BLaER1 (cell line): ENCODE measurements at regions not wholly inside any gene's neighbourhood (a gene's known extent, or its start where the extent isn't known, plus 50 kb on each side); places are given as distances from the start of the nearest gene placed in this dataset.
"Not testable (repeated sequence)": the region's sequence is repeated elsewhere in the genome, so short reads cannot be mapped to it uniquely, and the experiment has no call there.

ENCODE experiments used
- H3K27ac ChIP-seq: shearing (Covaris generic); formaldehyde crosslinking; 2 replicates; pipeline ENCODE4 v1.8.1; 2022
- H3K27me3 ChIP-seq: shearing (Covaris generic); formaldehyde crosslinking; 2 replicates; pipeline ENCODE4 v1.8.1; 2022
- H3K36me3 ChIP-seq: shearing (Covaris generic); formaldehyde crosslinking; 2 replicates; pipeline ENCODE4 v1.8.1; 2022
- H3K4me1 ChIP-seq: shearing (Covaris generic); formaldehyde crosslinking; 2 replicates; pipeline ENCODE4 v1.8.1; 2022
- H3K4me2 ChIP-seq: shearing (Covaris generic); formaldehyde crosslinking; 2 replicates; pipeline ENCODE4 v1.8.1; 2022
- H3K4me3 ChIP-seq: shearing (Covaris generic); formaldehyde crosslinking; 2 replicates; pipeline ENCODE4 v1.8.1; 2022
- H3K9ac ChIP-seq: shearing (Covaris generic); formaldehyde crosslinking; 2 replicates; pipeline ENCODE4 v1.8.1; 2022
- H3K9me3 ChIP-seq: shearing (Covaris generic); formaldehyde crosslinking; 2 replicates; pipeline ENCODE4 v1.8.1; 2022
- H4K20me1 ChIP-seq: shearing (Covaris generic); formaldehyde crosslinking; 2 replicates; pipeline ENCODE4 v1.8.1; 2022
- Cebpa-rat ChIP-seq: shearing (Covaris generic); IDR thresholded peaks from 2 replicates; pipeline ENCODE4 v1.8.1; 2022

GRCh38 chr21:15453261-15453660 lies 276.5 kb upstream of the USP25 start:
- Histone ChIP-seq H3K27ac (no peak overlapping the region), H3K4me3 (no peak overlapping the region), H3K4me2 (no peak overlapping the region), H4K20me1 (no peaks in the 10 kb centered on the region), H3K9me3 (peaks cover 38% of the 10 kb centered on the region), H3K9ac (no peak overlapping the region), H3K27me3 (no peaks in the 10 kb centered on the region), H3K36me3 (no peaks in the 10 kb centered on the region), H3K4me1 (no peaks in the 10 kb centered on the region)
- TF ChIP-seq Cebpa-rat = no peak

DNA sequence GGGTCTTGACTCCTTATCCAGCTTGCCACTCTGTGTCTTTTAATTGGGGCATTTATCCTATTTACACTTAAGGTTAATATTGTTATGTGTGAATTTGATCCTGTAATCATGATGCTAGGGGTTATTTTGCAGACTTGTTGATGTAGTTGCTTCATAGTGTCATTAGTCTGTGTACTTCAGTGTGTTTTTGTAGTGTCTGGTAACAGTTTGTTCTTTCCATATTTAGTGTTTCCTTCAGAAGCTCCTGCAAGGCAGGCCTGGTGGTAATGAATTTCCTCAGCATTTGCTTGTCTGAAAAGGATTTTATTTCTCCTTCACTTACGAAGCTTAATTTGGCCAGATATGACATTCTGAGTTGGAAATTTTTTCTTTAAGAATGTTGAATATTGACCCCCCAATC lies 276.0 kb upstream of the USP25 start:
- H3K4me3 ChIP-seq, H4K20me1 ChIP-seq, H3K27ac ChIP-seq, H3K36me3 ChIP-seq, H3K27me3 ChIP-seq, H3K4me1 ChIP-seq, H3K4me2 ChIP-seq, H3K9ac ChIP-seq: not testable (repeated sequence)
- H3K9me3 ChIP-seq = peaks cover 33% of the 10 kb centered on the region

DNA sequence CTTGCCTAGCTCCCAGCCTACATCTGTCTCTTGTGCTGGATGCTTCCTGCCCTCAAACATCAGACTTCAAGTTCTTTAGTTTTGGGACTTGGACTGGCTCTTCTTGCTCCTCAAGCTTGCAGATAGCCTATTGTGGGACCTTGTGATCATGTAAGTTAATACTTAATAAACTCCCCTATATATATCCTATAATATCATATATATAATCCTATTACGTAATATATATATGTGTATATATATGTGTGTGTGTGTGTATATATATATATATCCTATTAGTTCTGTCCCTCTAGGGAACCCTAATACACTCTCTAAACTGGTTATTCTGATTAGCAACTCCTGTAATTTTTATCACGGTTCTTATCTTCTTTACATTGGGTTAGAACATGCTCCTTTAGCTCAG lies 274.9 kb upstream of the USP25 start:
- H3K9me3 ChIP-seq = peaks cover 26% of the 10 kb centered on the region
- H3K36me3 ChIP-seq, H3K27ac ChIP-seq, H3K4me1 ChIP-seq, H3K4me3 ChIP-seq, H4K20me1 ChIP-seq, H3K9ac ChIP-seq, H3K4me2 ChIP-seq, H3K27me3 ChIP-seq: not testable (repeated sequence)

GRCh38 chr21:15455819-15456462 lies 273.8 kb upstream of the USP25 start:
- TF ChIP-seq Cebpa-rat = no peak
- Histone ChIP-seq H3K27me3 (no peaks in the 10 kb centered on the region), H3K4me3 (no peak overlapping the region), H3K4me2 (no peak overlapping the region), H3K9ac (no peak overlapping the region), H4K20me1 (no peaks in the 10 kb centered on the region), H3K4me1 (no peaks in the 10 kb centered on the region), H3K9me3 (peaks cover 20% of the 10 kb centered on the region), H3K27ac (no peak overlapping the region), H3K36me3 (no peaks in the 10 kb centered on the region)

GRCh38 chr21:15457965-15458364 lies 271.8 kb upstream of the USP25 start:
- Histone ChIP-seq H3K27ac (no peak overlapping the region), H3K36me3 (no peaks in the 10 kb centered on the region), H3K27me3 (no peaks in the 10 kb centered on the region), H4K20me1 (no peaks in the 10 kb centered on the region), H3K4me1 (no peaks in the 10 kb centered on the region), H3K9me3 (peaks cover 23% of the 10 kb centered on the region), H3K4me2 (no peak overlapping the region), H3K9ac (no peak overlapping the region), H3K4me3 (no peak overlapping the region)
- no peak for TF ChIP-seq Cebpa-rat

- Histone ChIP-seq H3K4me2 (no peak overlapping the region), H3K4me1 (peaks cover 7% of the 10 kb centered on the region), H3K9ac (no peak overlapping the region), H3K9me3 (peaks cover 33% of the 10 kb centered on the region), H3K36me3 (no peaks in the 10 kb centered on the region), H4K20me1 (no peaks in the 10 kb centered on the region), H3K27ac (no peak overlapping the region), H3K4me3 (no peak overlapping the region), H3K27me3 (no peaks in the 10 kb centered on the region)
- TF ChIP-seq Cebpa-rat = no peak
Observed at GRCh38 chr21:15462092-15462491, 267.7 kb upstream of the USP25 start.

DNA sequence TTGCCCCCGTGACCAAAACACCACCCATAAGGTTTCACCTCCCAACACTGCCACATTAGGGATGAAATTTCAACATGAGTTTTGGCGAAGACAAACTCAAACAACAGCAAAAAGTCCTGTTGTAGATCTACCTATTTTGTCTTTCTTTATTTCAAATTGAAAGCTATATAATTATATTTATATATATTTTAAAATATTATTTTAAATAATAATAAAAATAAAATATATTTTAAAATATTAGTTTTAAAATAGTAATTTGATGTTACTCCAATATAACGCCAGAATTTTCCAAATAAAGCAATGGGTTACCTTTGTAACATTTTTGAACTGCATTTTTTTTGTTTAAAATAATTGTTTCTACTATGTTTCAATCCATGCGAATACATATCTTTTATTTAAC lies 263.5 kb upstream of the USP25 start:
- no peaks in the 10 kb centered on the region for H4K20me1 ChIP-seq
- peak overlapping the region; percentile 43 for H3K4me2 ChIP-seq
- peaks cover 14% of the 10 kb centered on the region for H3K4me1 ChIP-seq
- H3K4me3 ChIP-seq = no peak overlapping the region
- no peak overlapping the region for H3K27ac ChIP-seq
- peaks cover 33% of the 10 kb centered on the region for H3K9me3 ChIP-seq
- no peak for TF ChIP-seq Cebpa-rat
- H3K27me3 ChIP-seq = no peaks in the 10 kb centered on the region
- H3K36me3 ChIP-seq = no peaks in the 10 kb centered on the region
- H3K9ac ChIP-seq = no peak overlapping the region

GRCh38 chr21:15468368-15468767 lies 261.4 kb upstream of the USP25 start:
- no peaks in the 10 kb centered on the region for H4K20me1 ChIP-seq
- H3K9me3 ChIP-seq = peaks cover 22% of the 10 kb centered on the region
- peak overlapping the region; percentile 10; the same call in 1 of the 2 replicates for H3K4me2 ChIP-seq
- peaks cover 14% of the 10 kb centered on the region for H3K4me1 ChIP-seq
- TF ChIP-seq Cebpa-rat = no peak
- H3K27ac ChIP-seq = no peak overlapping the region
- H3K36me3 ChIP-seq = no peaks in the 10 kb centered on the region
- no peaks in the 10 kb centered on the region for H3K27me3 ChIP-seq
- no peak overlapping the region for H3K4me3 ChIP-seq
- H3K9ac ChIP-seq = no peak overlapping the region

DNA sequence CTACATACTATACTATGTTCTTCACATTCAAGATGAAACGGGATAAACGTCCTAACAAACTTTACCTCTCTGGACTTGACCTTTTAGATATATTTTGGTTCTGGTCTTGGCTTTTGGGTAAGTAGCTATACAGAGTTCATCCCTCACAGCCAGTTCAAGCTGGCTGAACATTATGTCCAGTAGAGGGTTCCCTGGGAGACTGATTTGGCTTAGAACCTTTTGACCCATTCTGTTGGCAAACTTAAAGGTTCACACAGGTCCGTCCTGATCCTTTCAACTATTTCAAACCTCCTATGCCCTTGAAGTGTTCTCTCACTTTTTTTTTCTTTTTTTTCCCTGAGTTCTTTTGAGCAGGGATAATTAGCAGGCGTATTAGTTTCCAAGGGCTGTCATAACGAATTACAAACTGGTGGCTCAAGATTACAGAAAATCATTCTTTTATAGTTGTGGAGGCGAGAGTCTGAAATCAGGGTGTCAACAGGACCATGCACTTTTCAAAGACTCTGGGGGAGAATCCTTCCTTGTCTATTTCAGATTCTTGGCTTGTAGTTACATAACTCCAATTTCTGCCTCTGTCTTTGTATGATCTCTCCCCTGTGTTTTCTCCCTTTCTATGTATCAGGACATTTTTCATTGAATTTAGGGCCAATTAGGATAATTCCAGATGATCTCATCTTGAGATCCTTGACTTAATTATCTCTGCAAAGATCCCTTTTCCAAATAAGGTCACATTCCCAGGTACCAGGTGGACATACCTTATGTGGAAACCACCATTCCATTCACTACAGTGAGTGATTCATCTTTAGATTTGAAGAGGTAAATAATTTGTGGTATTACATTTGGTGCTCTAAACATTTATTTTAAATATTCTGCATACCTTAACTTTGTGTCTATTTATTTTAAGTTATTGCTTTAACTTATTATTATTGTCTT lies 257.4 kb upstream of the USP25 start:
- H3K4me2 ChIP-seq = no peak overlapping the region
- no peak overlapping the region for H3K9ac ChIP-seq
- H3K4me1 ChIP-seq = peaks cover 7% of the 10 kb centered on the region
- no peak for TF ChIP-seq Cebpa-rat
- H3K36me3 ChIP-seq = no peaks in the 10 kb centered on the region; the same call in 1 of the 2 replicates
- H4K20me1 ChIP-seq = no peaks in the 10 kb centered on the region
- no peaks in the 10 kb centered on the region for H3K27me3 ChIP-seq
- H3K4me3 ChIP-seq = no peak overlapping the region
- H3K9me3 ChIP-seq = peaks cover 16% of the 10 kb centered on the region
- no peak overlapping the region for H3K27ac ChIP-seq

GRCh38 chr21:15477773-15478172 lies 252.0 kb upstream of the USP25 start:
- H3K4me3 ChIP-seq, H4K20me1 ChIP-seq, H3K27ac ChIP-seq, H3K9ac ChIP-seq, H3K36me3 ChIP-seq, H3K27me3 ChIP-seq, H3K4me2 ChIP-seq: not testable (repeated sequence)
- Histone ChIP-seq H3K9me3 (peaks cover 33% of the 10 kb centered on the region), H3K4me1 (peaks cover 39% of the 10 kb centered on the region)
